ENCODE measurements at regions not wholly inside any gene's neighbourhood (a gene's known extent, or its start where the extent isn't known, plus 50 kb on each side); places are given as distances from the start of the nearest gene placed in this dataset.

- TF ChIP-seq CTCF (IDR thresholded peaks at IDR 0.05; ENCODE audit: control extremely low read depth in 1 of 3, insufficient read depth in 1 of 3, low read depth in 1 of 3, low read length in 3 of 3) (no peak), POU5F1 (IDR thresholded peaks at IDR 0.05; ENCODE audit: low read depth, low read length) (no peak), HDAC6 (IDR thresholded peaks at IDR 0.05; ENCODE audit: low read depth, low read length) (no peak), JUN (IDR thresholded peaks at IDR 0.05; ENCODE audit: low read depth, low read length) (no peak)
Measured at GRCh38 chr3:76242886-76243753, 457.8 kb upstream of the ZNF717 start (continued).

All from H1 (cell line).